Tibial nerve (tissue), 4 donors: ENCODE measurements at regions not wholly inside any gene's neighbourhood (a gene's known extent, or its start where the extent isn't known, plus 50 kb on each side); places are given as distances from the start of the nearest gene placed in this dataset.

Experiments
- DNase-seq, 2 donors: peaks; one replicate each; pipeline ENCODE4 v3.0.0-alpha.2; 2019; ENCODE audit warnings: low spot score in 2 of 2
- H3K27ac ChIP-seq, 4 donors: fragments of 200-600 bp; sonication (generic) in 3 of 4; one replicate each; pipeline ENCODE4 v1.5.1; 2017 to 2019; ENCODE audit warnings: mild to moderate bottlenecking in 1 of 4
- H3K27me3 ChIP-seq, 2 donors: fragments of 200-600 bp; sonication (generic) in 1 of 2; one replicate each; pipeline versions ENCODE4 v1.5.1 to v1.6.0; 2017 to 2019
- H3K36me3 ChIP-seq, 3 donors: fragments of 200-600 bp; sonication (generic); one replicate each; pipeline ENCODE4 v1.5.1; 2018 to 2019
- H3K4me1 ChIP-seq, 4 donors: fragments of 200-600 bp; sonication (generic) in 3 of 4; one replicate each; pipeline ENCODE4 v1.5.1; 2017 to 2019
- H3K4me3 ChIP-seq, 4 donors: fragments of 200-600 bp; sonication (generic) in 3 of 4; one replicate each; pipeline ENCODE4 v1.5.1; 2017 to 2019; ENCODE audit warnings: mild to moderate bottlenecking in 1 of 4, moderate library complexity in 1 of 4
- H3K9me3 ChIP-seq, 4 donors: fragments of 200-600 bp; sonication (generic) in 3 of 4; one replicate each; pipeline ENCODE4 v1.5.1; 2017 to 2019
- CTCF ChIP-seq, 5 experiments: fragments of 200-600 bp in 3 of 5; fragments of 450-650 bp in 2 of 5; sonication (generic) in 3 of 5; IDR thresholded peaks; one replicate each; pipeline ENCODE4 v1.5.1; 2016 to 2019; ENCODE audit warnings: antibody characterized with exemption in 5 of 5, mild to moderate bottlenecking in 3 of 5, moderate library complexity in 2 of 5
- EP300 ChIP-seq, 2 donors: sonication (generic); formaldehyde crosslinking; IDR thresholded peaks; one replicate each; pipeline ENCODE4 v1.6.1; 2017; ENCODE audit warnings: antibody characterized with exemption in 2 of 2, mild to moderate bottlenecking in 1 of 2
- POLR2A ChIP-seq, 2 donors: fragments of 450-650 bp; IDR thresholded peaks; one replicate each; pipeline ENCODE4 v1.6.1; 2017; ENCODE audit warnings: antibody characterized with exemption in 2 of 2, mild to moderate bottlenecking in 2 of 2, moderate library complexity in 2 of 2
- WGBS, 2 donors: methylation state at CpG; one replicate each; pipeline ENCODE4 v1.1.5; 2018; 5-methylcytosine and 5-hydroxymethylcytosine counted together

GRCh38 chr21:28086861-28087581, 905.7 kb downstream of the LTN1 start:
- Histone ChIP-seq H3K4me3 (no peak overlapping the region), H3K27me3 (no peaks in the 10 kb centered on the region), H3K9me3 (no peaks in the 10 kb centered on the region), H3K4me1 (no peaks in the 10 kb centered on the region), H3K27ac (no peak overlapping the region), H3K36me3 (no peaks in the 10 kb centered on the region)
- WGBS, 2 donors, result 95% methylated on average over 6 of the region's 6 CpGs
- TF ChIP-seq EP300 (IDR thresholded peaks at IDR 0.05), result no peak
- TF ChIP-seq CTCF (IDR thresholded peaks at IDR 0.05), result no peak
- no peak for TF ChIP-seq POLR2A (IDR thresholded peaks at IDR 0.05)
- no peak for DNase-seq

- Histone ChIP-seq H3K27ac (no peak overlapping the region), H3K4me1 (no peaks in the 10 kb centered on the region), H3K4me3 (no peak overlapping the region), H3K27me3 (no peaks in the 10 kb centered on the region), H3K9me3 (no peaks in the 10 kb centered on the region), H3K36me3 (no peaks in the 10 kb centered on the region)
- 83 to 84% methylated on average over 2 of the region's 2 CpGs for WGBS, 2 donors
- no peak for DNase-seq
- TF ChIP-seq EP300 (IDR thresholded peaks at IDR 0.05) (no peak), POLR2A (IDR thresholded peaks at IDR 0.05) (no peak), CTCF (IDR thresholded peaks at IDR 0.05) (no peak)
These were observed 907.7 kb downstream of the LTN1 start for GRCh38 chr21:28084951-28085350.

- Histone ChIP-seq H3K27me3 (no peaks in the 10 kb centered on the region), H3K27ac (no peak overlapping the region), H3K36me3 (no peaks in the 10 kb centered on the region), H3K9me3 (no peaks in the 10 kb centered on the region), H3K4me3 (no peak overlapping the region), H3K4me1 (no peaks in the 10 kb centered on the region)
- DNase-seq, result no peak
- 88 to 92% methylated on average over 3 of the region's 3 CpGs for WGBS, 2 donors
- no peak for TF ChIP-seq EP300 (IDR thresholded peaks at IDR 0.05)
- TF ChIP-seq CTCF (IDR thresholded peaks at IDR 0.05), result no peak
- TF ChIP-seq POLR2A (IDR thresholded peaks at IDR 0.05), result no peak
These were observed 909.3 kb downstream of the LTN1 start for GRCh38 chr21:28083350-28083749.

GRCh38 chr21:28078126-28078525, 914.6 kb downstream of the LTN1 start:
- H3K4me3 ChIP-seq, result no peak overlapping the region
- DNase-seq, result no peak
- no peak for TF ChIP-seq POLR2A (IDR thresholded peaks at IDR 0.05)
- no peak for TF ChIP-seq CTCF (IDR thresholded peaks at IDR 0.05)
- TF ChIP-seq EP300 (IDR thresholded peaks at IDR 0.05), result no peak
- 97 to 99% methylated on average over 2 of the region's 2 CpGs for WGBS, 2 donors
- no peaks in the 10 kb centered on the region for H3K27me3 ChIP-seq
- no peaks in the 10 kb centered on the region for H3K36me3 ChIP-seq
- H3K9me3 ChIP-seq, result no peaks in the 10 kb centered on the region
- H3K27ac ChIP-seq, result no peak overlapping the region
- no peaks in the 10 kb centered on the region for H3K4me1 ChIP-seq

GRCh38 chr21:28074676-28075075, 918.0 kb downstream of the LTN1 start:
- WGBS, 2 donors, result 75 to 89% methylated on average over 1 of the region's 1 CpG
- no peak for DNase-seq
- Histone ChIP-seq H3K27me3 (no peaks in the 10 kb centered on the region), H3K4me3 (no peak overlapping the region), H3K4me1 (peaks cover 0 to 2% (median 0%) of the 10 kb centered on the region in 4 donors), H3K9me3 (peaks cover 0 to 4% (median 0%) of the 10 kb centered on the region in 4 donors), H3K27ac (no peak overlapping the region), H3K36me3 (no peaks in the 10 kb centered on the region)
- TF ChIP-seq POLR2A (IDR thresholded peaks at IDR 0.05), result no peak
- no peak for TF ChIP-seq CTCF (IDR thresholded peaks at IDR 0.05)
- no peak for TF ChIP-seq EP300 (IDR thresholded peaks at IDR 0.05)
